Dendritic cell treated with granulocyte-macrophage colony-stimulating factor and Interleukin-4, amounts not matched to agents 40 ng/mL and 50 ng/mL, for 4 days (primary cell): ENCODE measurements at regions not wholly inside any gene's neighbourhood (a gene's known extent, or its start where the extent isn't known, plus 50 kb on each side); places are given as distances from the start of the nearest gene placed in this dataset.
"Not testable (repeated sequence)": the region's sequence is repeated elsewhere in the genome, so short reads cannot be mapped to it uniquely, and the experiment has no call there.

Source experiments
- H3K27ac Mint-ChIP-seq: one replicate; pipeline ENCODE4 v1.8.0; 2022; ENCODE audit warnings: mild to moderate bottlenecking, mixed read lengths
- H3K27me3 Mint-ChIP-seq: one replicate; pipeline ENCODE4 v1.8.0; 2022; ENCODE audit warnings: mild to moderate bottlenecking, mixed read lengths
- H3K36me3 Mint-ChIP-seq: one replicate; pipeline ENCODE4 v1.8.0; 2022; ENCODE audit warnings: low read depth, mixed read lengths
- H3K4me1 Mint-ChIP-seq: one replicate; pipeline ENCODE4 v1.8.0; 2022; ENCODE audit warnings: low read depth, mixed read lengths
- H3K4me3 Mint-ChIP-seq: one replicate; pipeline ENCODE4 v1.8.0; 2022; ENCODE audit warnings: mild to moderate bottlenecking, moderate library complexity, mixed read lengths
- H3K9me3 Mint-ChIP-seq: one replicate; pipeline ENCODE4 v1.8.0; 2022; ENCODE audit warnings: mixed read lengths
- intact Hi-C: fragments of 100-400 bp; cut with micrococcal nuclease; formaldehyde crosslinking; loops from one replicate; pipeline ENCODE4 v1.15.0; 2022

GRCh38 chr4:175335331-175335730, 417.2 kb downstream of the ADAM29 start:
- no peaks in the 10 kb centered on the region for H3K36me3 Mint-ChIP-seq
- intact Hi-C loops: no loop called here
- H3K9me3 Mint-ChIP-seq: peaks cover 17% of the 10 kb centered on the region
- H3K27ac Mint-ChIP-seq: no peak overlapping the region
- no peaks in the 10 kb centered on the region for H3K27me3 Mint-ChIP-seq
- H3K4me3 Mint-ChIP-seq: no peak overlapping the region
- no peaks in the 10 kb centered on the region for H3K4me1 Mint-ChIP-seq

- H3K27me3 Mint-ChIP-seq, H3K27ac Mint-ChIP-seq, H3K36me3 Mint-ChIP-seq, H3K4me1 Mint-ChIP-seq, intact Hi-C loops, H3K4me3 Mint-ChIP-seq: not testable (repeated sequence)
- H3K9me3 Mint-ChIP-seq: peaks cover 17% of the 10 kb centered on the region
Measured at GRCh38 chr4:175336570-175336969, 418.4 kb downstream of the ADAM29 start.

- Mint-ChIP-seq H3K9me3 (peaks cover 25% of the 10 kb centered on the region), H3K27me3 (no peaks in the 10 kb centered on the region), H3K4me1 (no peaks in the 10 kb centered on the region), H3K36me3 (no peaks in the 10 kb centered on the region), H3K27ac (no peak overlapping the region), H3K4me3 (no peak overlapping the region)
- intact Hi-C loops: no loop called here
Measured at GRCh38 chr4:175339100-175339707, 421.0 kb downstream of the ADAM29 start.

GRCh38 chr4:175341203-175341755, 423.1 kb downstream of the ADAM29 start:
- intact Hi-C loops: no loop called here
- no peak overlapping the region for H3K27ac Mint-ChIP-seq
- no peaks in the 10 kb centered on the region for H3K27me3 Mint-ChIP-seq
- H3K36me3 Mint-ChIP-seq: no peaks in the 10 kb centered on the region
- H3K4me1 Mint-ChIP-seq: no peaks in the 10 kb centered on the region
- H3K4me3 Mint-ChIP-seq: no peak overlapping the region
- peaks cover 29% of the 10 kb centered on the region for H3K9me3 Mint-ChIP-seq

- Mint-ChIP-seq H3K4me1 (no peaks in the 10 kb centered on the region), H3K36me3 (no peaks in the 10 kb centered on the region)
- intact Hi-C loops: no loop called here
Measured at GRCh38 chr4:175346376-175346775, 428.2 kb downstream of the ADAM29 start.

GRCh38 chr4:175350246-175350645, 432.1 kb downstream of the ADAM29 start:
- H3K4me1 Mint-ChIP-seq: no peaks in the 10 kb centered on the region
- H3K9me3 Mint-ChIP-seq: peaks cover 7% of the 10 kb centered on the region
- H3K27me3 Mint-ChIP-seq: no peaks in the 10 kb centered on the region
- H3K27ac Mint-ChIP-seq: no peak overlapping the region
- no peak overlapping the region for H3K4me3 Mint-ChIP-seq
- no peaks in the 10 kb centered on the region for H3K36me3 Mint-ChIP-seq
- intact Hi-C loops: no loop called here

More at GRCh38 chr4:175346376-175346775, 428.2 kb downstream of the ADAM29 start:
- Mint-ChIP-seq H3K27me3 (no peaks in the 10 kb centered on the region), H3K4me3 (no peak overlapping the region), H3K9me3 (peaks cover 24% of the 10 kb centered on the region), H3K27ac (no peak overlapping the region)

- no peak overlapping the region for H3K27ac Mint-ChIP-seq
- H3K4me1 Mint-ChIP-seq: no peaks in the 10 kb centered on the region
- no peak overlapping the region for H3K4me3 Mint-ChIP-seq
- intact Hi-C loops: no loop called here
- no peaks in the 10 kb centered on the region for H3K36me3 Mint-ChIP-seq
- no peaks in the 10 kb centered on the region for H3K27me3 Mint-ChIP-seq
- H3K9me3 Mint-ChIP-seq: peaks cover 7% of the 10 kb centered on the region
Measured at GRCh38 chr4:175351473-175351872, 433.3 kb downstream of the ADAM29 start.

GRCh38 chr4:175369087-175369486, 443.0 kb downstream of the GPM6A start:
- Mint-ChIP-seq H3K27ac (no peak overlapping the region), H3K27me3 (no peaks in the 10 kb centered on the region), H3K9me3 (no peaks in the 10 kb centered on the region), H3K4me1 (no peaks in the 10 kb centered on the region), H3K4me3 (no peak overlapping the region), H3K36me3 (no peaks in the 10 kb centered on the region)
- intact Hi-C loops: no loop called here

- Mint-ChIP-seq H3K27me3 (no peaks in the 10 kb centered on the region), H3K27ac (no peak overlapping the region), H3K36me3 (no peaks in the 10 kb centered on the region), H3K4me3 (no peak overlapping the region), H3K9me3 (no peaks in the 10 kb centered on the region), H3K4me1 (no peaks in the 10 kb centered on the region)
- intact Hi-C loops: no loop called here
Measured at GRCh38 chr4:175371091-175371490, 441.0 kb downstream of the GPM6A start.

- Mint-ChIP-seq H3K4me1 (no peaks in the 10 kb centered on the region), H3K27me3 (no peaks in the 10 kb centered on the region), H3K9me3 (no peaks in the 10 kb centered on the region), H3K27ac (no peak overlapping the region), H3K36me3 (no peaks in the 10 kb centered on the region), H3K4me3 (no peak overlapping the region)
- intact Hi-C loops: no loop called here
Measured at GRCh38 chr4:175373031-175373430, 439.0 kb downstream of the GPM6A start.

GRCh38 chr4:175374459-175374858, 437.6 kb downstream of the GPM6A start:
- H3K4me1 Mint-ChIP-seq: no peaks in the 10 kb centered on the region
- H3K36me3 Mint-ChIP-seq: no peaks in the 10 kb centered on the region
- no peaks in the 10 kb centered on the region for H3K27me3 Mint-ChIP-seq
- no peak overlapping the region for H3K4me3 Mint-ChIP-seq
- H3K9me3 Mint-ChIP-seq: no peaks in the 10 kb centered on the region
- intact Hi-C loops: no loop called here
- H3K27ac Mint-ChIP-seq: no peak overlapping the region

- Mint-ChIP-seq H3K36me3 (no peaks in the 10 kb centered on the region), H3K27me3 (no peaks in the 10 kb centered on the region), H3K27ac (no peak overlapping the region), H3K9me3 (peaks cover 8% of the 10 kb centered on the region), H3K4me3 (no peak overlapping the region), H3K4me1 (no peaks in the 10 kb centered on the region)
- intact Hi-C loops: no loop called here
Measured at GRCh38 chr4:175376287-175376977, 435.6 kb downstream of the GPM6A start.

GRCh38 chr4:175377203-175377602, 434.9 kb downstream of the GPM6A start:
- intact Hi-C loops: no loop called here
- no peak overlapping the region for H3K27ac Mint-ChIP-seq
- H3K9me3 Mint-ChIP-seq: peaks cover 9% of the 10 kb centered on the region
- H3K4me1 Mint-ChIP-seq: no peaks in the 10 kb centered on the region
- H3K27me3 Mint-ChIP-seq: no peaks in the 10 kb centered on the region
- no peak overlapping the region for H3K4me3 Mint-ChIP-seq
- no peaks in the 10 kb centered on the region for H3K36me3 Mint-ChIP-seq

GRCh38 chr4:175378372-175378771, 433.7 kb downstream of the GPM6A start:
- H3K4me3 Mint-ChIP-seq: no peak overlapping the region
- no peaks in the 10 kb centered on the region for H3K36me3 Mint-ChIP-seq
- no peak overlapping the region for H3K27ac Mint-ChIP-seq
- no peaks in the 10 kb centered on the region for H3K4me1 Mint-ChIP-seq
- peaks cover 9% of the 10 kb centered on the region for H3K9me3 Mint-ChIP-seq
- no peaks in the 10 kb centered on the region for H3K27me3 Mint-ChIP-seq
- intact Hi-C loops: no loop called here

GRCh38 chr4:175380841-175381240, 431.2 kb downstream of the GPM6A start:
- no peaks in the 10 kb centered on the region for H3K36me3 Mint-ChIP-seq
- no peaks in the 10 kb centered on the region for H3K4me1 Mint-ChIP-seq
- intact Hi-C loops: no loop called here
- peaks cover 9% of the 10 kb centered on the region for H3K9me3 Mint-ChIP-seq
- no peak overlapping the region for H3K27ac Mint-ChIP-seq
- H3K4me3 Mint-ChIP-seq: no peak overlapping the region
- no peaks in the 10 kb centered on the region for H3K27me3 Mint-ChIP-seq
